Activated CD4-positive, alpha-beta T cell treated with anti-CD3 and anti-CD28 coated beads, Interleukin-2, amount 50 U/mL, for 1 hour (primary cell): ENCODE measurements at regions not wholly inside any gene's neighbourhood (a gene's known extent, or its start where the extent isn't known, plus 50 kb on each side); places are given as distances from the start of the nearest gene placed in this dataset.
"Not testable (repeated sequence)": the region's sequence is repeated elsewhere in the genome, so short reads cannot be mapped to it uniquely, and the experiment has no call there.

ENCODE experiments used
- DNase-seq: peaks from one replicate; pipeline ENCODE4 v3.0.0-alpha.2; 2020

DNA sequence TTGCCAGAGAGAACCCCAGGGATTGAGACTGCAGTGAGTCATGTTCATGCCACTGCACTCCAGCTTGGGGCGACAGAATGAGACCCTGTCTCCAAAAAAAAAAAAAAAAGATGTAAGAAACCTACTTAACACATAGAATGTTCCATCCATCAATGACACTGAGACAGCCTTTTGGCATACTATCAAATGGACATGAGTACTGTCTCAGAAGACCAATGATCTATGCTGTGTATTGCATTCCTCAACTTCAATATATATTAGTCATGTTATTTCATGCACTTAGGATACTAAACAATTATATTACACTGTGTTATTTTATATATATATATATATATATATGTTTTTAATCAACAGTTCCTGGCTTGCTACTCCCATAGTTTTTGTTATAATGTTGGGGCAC is 57.1 kb upstream of the ANKH start:
- no peak for DNase-seq

GRCh38 chr5:14925326-14925725 is 53.7 kb upstream of the ANKH start:
- DNase-seq: no peak

DNA sequence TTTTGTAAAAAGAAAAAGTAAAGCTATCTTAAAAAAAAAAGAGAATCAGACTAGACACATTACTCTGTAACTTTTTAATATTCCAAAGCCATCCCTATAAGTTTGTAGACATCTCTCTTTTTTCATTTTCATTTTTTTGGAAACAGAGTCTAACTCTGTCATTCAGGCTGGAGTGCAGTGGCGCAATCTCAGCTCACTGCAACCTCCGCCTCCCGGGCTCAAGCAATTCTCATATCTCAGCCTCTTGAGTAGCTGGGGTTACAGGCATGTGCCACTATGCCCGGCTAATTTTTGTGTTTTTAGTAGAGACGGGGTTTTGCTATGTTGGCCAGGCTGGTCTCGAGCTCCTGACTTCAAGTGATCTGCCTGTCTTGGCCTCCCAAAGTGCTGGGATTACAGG is 51.4 kb upstream of the ANKH start:
- not testable (repeated sequence) for DNase-seq

- DNase-seq: no peak
Measured at GRCh38 chr5:14922456-14922855, 50.9 kb upstream of the ANKH start.
